ENCODE measurements at regions not wholly inside any gene's neighbourhood (a gene's known extent, or its start where the extent isn't known, plus 50 kb on each side); places are given as distances from the start of the nearest gene placed in this dataset.

DNA sequence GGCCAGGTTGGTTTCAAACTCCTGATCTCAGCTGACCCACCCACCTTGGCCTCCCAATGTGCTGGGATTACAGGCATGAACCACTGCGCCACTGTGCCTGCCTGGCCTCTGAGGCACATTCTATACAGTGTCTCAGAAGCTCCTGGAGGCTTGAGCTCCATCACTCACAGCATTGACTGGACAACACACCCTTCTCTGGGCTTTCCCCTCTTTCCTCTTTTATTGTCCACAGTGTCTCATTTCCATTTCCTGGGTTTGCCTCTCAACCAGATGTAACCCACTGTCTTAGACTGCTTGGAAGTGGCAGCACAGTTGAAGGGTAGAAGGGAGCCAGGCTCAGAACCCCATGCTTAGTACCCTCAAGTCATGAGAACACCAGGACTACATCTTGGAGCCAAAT lies 208.1 kb downstream of the MTX2 start:
- no peaks in the 10 kb centered on the region for H3K27me3 ChIP-seq (replicated peaks)
- H3K4me3 ChIP-seq (ENCODE audit: low read depth, low read length): no peak overlapping the region
- TF ChIP-seq, protein P1, sequence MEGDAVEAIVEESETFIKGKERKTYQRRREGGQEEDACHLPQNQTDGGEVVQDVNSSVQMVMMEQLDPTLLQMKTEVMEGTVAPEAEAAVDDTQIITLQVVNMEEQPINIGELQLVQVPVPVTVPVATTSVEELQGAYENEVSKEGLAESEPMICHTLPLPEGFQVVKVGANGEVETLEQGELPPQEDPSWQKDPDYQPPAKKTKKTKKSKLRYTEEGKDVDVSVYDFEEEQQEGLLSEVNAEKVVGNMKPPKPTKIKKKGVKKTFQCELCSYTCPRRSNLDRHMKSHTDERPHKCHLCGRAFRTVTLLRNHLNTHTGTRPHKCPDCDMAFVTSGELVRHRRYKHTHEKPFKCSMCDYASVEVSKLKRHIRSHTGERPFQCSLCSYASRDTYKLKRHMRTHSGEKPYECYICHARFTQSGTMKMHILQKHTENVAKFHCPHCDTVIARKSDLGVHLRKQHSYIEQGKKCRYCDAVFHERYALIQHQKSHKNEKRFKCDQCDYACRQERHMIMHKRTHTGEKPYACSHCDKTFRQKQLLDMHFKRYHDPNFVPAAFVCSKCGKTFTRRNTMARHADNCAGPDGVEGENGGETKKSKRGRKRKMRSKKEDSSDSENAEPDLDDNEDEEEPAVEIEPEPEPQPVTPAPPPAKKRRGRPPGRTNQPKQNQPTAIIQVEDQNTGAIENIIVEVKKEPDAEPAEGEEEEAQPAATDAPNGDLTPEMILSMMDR (IDR thresholded peaks at IDR 0.05; ENCODE audit: low read depth, low read length, missing control alignments): no peak
- no peak overlapping the region for H3K27ac ChIP-seq
- no peaks in the 10 kb centered on the region for H3K36me3 ChIP-seq (replicated peaks)
- DNase-seq: no peak
- in situ Hi-C loops (cut with HindIII; ENCODE audit: low pct_ligation_motif_present, low sequenced_read_pairs): no loop called here

DNA sequence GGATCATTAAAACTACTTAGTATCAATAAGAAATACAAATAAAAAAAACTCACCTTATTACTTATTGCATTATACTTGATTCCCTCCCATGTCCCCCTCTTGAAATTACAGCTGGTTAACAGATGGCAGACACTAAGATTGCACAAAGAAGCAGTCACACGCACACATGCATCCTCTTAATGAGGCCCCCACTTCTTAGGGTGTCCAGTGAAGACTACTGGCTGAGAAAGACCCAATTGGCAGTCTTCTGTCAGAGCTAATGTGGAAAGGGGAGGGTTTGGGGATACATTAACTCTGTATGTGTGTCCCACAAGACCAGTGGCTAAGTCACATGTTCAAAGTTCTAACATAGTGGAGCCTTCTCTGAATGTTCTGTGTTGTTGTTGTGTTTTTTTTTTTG lies 210.7 kb downstream of the MTX2 start:
- H3K27ac ChIP-seq: no peak overlapping the region
- TF ChIP-seq, protein P1 (IDR thresholded peaks at IDR 0.05; ENCODE audit: low read depth, low read length, missing control alignments): no peak
- in situ Hi-C loops (cut with HindIII; ENCODE audit: low pct_ligation_motif_present, low sequenced_read_pairs): no loop called here

DNA sequence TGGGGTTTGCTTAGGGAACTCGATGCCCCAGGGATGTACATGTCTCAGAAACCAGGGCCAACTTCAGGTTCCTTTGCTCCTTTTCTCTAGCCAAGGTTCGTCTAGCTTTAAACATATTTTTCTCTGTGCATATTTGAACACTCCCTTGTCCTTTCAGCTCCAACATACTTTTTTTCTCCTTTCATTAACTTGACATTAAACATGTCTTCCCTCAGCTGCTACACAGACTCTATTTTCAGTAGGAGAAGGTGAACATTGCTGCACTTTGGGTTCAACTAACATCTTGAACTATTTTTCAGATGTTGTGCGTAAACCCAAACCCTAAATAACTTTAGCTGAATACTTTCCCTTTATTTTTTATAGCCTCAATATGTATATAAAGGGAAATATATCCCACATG lies 212.9 kb downstream of the MTX2 start:
- in situ Hi-C loops (cut with HindIII; ENCODE audit: low pct_ligation_motif_present, low sequenced_read_pairs): no loop called here
- no peak overlapping the region for H3K4me3 ChIP-seq (ENCODE audit: low read depth, low read length)
- DNase-seq: no peak
- no peak overlapping the region for H3K27ac ChIP-seq
- H3K36me3 ChIP-seq (replicated peaks): no peaks in the 10 kb centered on the region
- TF ChIP-seq, protein P1 (IDR thresholded peaks at IDR 0.05; ENCODE audit: low read depth, low read length, missing control alignments): no peak
- H3K27me3 ChIP-seq (replicated peaks): no peaks in the 10 kb centered on the region

More for the DNA sequence above, 210.7 kb downstream of the MTX2 start:
- no peak for DNase-seq
- H3K4me3 ChIP-seq (ENCODE audit: low read depth, low read length): no peak overlapping the region
- H3K36me3 ChIP-seq (replicated peaks): no peaks in the 10 kb centered on the region
- no peaks in the 10 kb centered on the region for H3K27me3 ChIP-seq (replicated peaks)

DNA sequence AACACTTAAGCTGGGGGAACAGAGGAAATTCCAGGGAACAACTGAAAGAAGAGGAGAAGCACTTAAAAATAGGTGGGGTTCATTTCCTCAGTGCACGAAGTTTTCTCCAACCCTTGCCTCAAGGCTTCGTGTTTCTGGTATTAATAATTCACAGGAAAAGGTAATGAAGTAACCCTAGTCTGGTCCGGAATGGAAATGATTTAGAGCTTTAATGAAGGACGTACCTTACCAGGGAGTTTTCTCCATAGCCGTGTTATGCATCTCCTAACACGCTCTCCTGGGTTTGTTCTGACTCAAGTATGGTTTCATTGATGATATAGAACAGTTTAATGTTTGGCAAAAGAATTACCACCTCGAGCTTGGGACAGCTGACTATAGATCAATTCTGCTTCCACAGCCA lies 214.2 kb downstream of the MTX2 start:
- TF ChIP-seq, protein P1 (IDR thresholded peaks at IDR 0.05; ENCODE audit: low read depth, low read length, missing control alignments): no peak
- no peak overlapping the region for H3K4me3 ChIP-seq (ENCODE audit: low read depth, low read length)
- DNase-seq: no peak
- in situ Hi-C loops (cut with HindIII; ENCODE audit: low pct_ligation_motif_present, low sequenced_read_pairs): no loop called here
- H3K36me3 ChIP-seq (replicated peaks): no peaks in the 10 kb centered on the region
- no peak overlapping the region for H3K27ac ChIP-seq
- no peaks in the 10 kb centered on the region for H3K27me3 ChIP-seq (replicated peaks)

DNA sequence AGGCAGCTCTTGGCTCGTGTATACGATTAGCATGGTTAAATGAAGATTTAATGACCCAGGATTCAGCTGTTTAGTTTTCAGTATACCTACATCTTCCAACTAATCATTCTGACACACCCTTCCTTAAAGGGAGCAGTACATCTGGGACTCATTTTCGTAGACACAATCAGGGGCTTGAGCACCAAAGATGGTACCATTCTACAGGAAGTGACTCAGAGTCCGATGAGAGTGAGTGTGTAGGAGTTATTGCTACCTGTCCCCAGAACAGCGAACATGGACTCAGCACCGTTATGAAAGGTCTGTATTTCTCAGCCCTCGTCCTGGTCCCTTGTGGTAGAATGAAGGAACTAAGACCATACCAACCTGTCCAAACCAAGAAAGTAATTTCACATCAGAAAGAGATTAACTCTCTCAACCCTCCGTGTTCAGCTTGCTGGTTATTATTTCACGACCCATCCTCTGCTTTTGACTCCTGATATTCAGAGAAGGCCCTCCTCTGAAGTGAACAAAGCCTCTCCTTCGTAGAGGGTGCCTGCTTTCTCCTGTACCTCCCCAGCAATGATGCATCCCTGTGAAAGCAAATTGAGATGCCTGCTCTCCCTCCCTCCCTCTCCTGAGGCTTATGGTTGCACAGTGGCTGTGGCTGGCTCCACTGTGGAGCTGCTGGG lies 214.8 kb downstream of the MTX2 start:
- no peak overlapping the region for H3K4me3 ChIP-seq (ENCODE audit: low read depth, low read length)
- no peak for DNase-seq
- TF ChIP-seq, protein P1 (IDR thresholded peaks at IDR 0.05; ENCODE audit: low read depth, low read length, missing control alignments): no peak
- H3K27me3 ChIP-seq (replicated peaks): no peaks in the 10 kb centered on the region
- no peak overlapping the region for H3K27ac ChIP-seq
- in situ Hi-C loops (cut with HindIII; ENCODE audit: low pct_ligation_motif_present, low sequenced_read_pairs): no loop called here
- H3K36me3 ChIP-seq (replicated peaks): no peaks in the 10 kb centered on the region

DNA sequence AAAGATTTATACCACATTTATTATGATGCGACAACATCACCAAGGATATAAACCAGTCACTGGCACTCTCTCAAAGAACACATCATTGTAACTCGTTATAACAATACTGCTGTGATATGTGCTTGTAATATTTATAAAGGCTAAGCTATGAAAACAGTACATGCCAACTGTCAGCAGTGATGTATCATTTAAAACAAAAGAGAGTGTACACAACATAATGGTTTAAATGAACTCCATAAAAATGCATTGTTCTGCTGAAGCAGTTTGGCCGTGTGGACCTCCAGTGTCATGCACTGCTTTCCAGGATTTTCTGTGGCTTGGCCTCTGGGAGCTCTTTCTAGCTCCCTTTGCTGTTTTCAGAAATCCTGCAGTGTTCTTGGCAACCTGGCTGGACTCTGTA lies 215.6 kb downstream of the MTX2 start:
- TF ChIP-seq, protein P1 (IDR thresholded peaks at IDR 0.05; ENCODE audit: low read depth, low read length, missing control alignments): no peak
- Histone ChIP-seq H3K4me3 (ENCODE audit: low read depth, low read length) (no peak overlapping the region), H3K27me3 (replicated peaks) (no peaks in the 10 kb centered on the region), H3K27ac (no peak overlapping the region), H3K36me3 (replicated peaks) (no peaks in the 10 kb centered on the region)
- no peak for DNase-seq
- in situ Hi-C loops (cut with HindIII; ENCODE audit: low pct_ligation_motif_present, low sequenced_read_pairs): no loop called here
